Hypothalamus (tissue), 51 donors: ENCODE measurements at regions not wholly inside any gene's neighbourhood (a gene's known extent, or its start where the extent isn't known, plus 50 kb on each side); places are given as distances from the start of the nearest gene placed in this dataset.
"Not testable (repeated sequence)": the region's sequence is repeated elsewhere in the genome, so short reads cannot be mapped to it uniquely, and the experiment has no call there.

Source experiments
- DNase-seq, 51 donors: peaks; one replicate each; lab custom pipeline; 2025; lab: John Stamatoyannopoulos, UW

GRCh38 chr7:11221984-11222383 is 248.3 kb downstream of the PHF14 start:
- DNase-seq = no peak

GRCh38 chr7:11224535-11224934 is 250.9 kb downstream of the PHF14 start:
- no peak for DNase-seq

- DNase-seq = peak in 14 of 51 donors; percentile 1 to 32 (median 10)
Observed at GRCh38 chr7:11228515-11228914, 254.8 kb downstream of the PHF14 start.

GRCh38 chr7:11231190-11231589 is 257.5 kb downstream of the PHF14 start:
- no peak for DNase-seq

GRCh38 chr7:11232462-11232861 is 258.8 kb downstream of the PHF14 start:
- no peak for DNase-seq

GRCh38 chr7:11233871-11234270 is 260.2 kb downstream of the PHF14 start:
- no peak for DNase-seq

- no peak for DNase-seq
Observed at GRCh38 chr7:11235491-11235890, 261.8 kb downstream of the PHF14 start.

GRCh38 chr7:11236680-11237079 is 263.0 kb downstream of the PHF14 start:
- no peak for DNase-seq

- DNase-seq = no peak
Observed at GRCh38 chr7:11237742-11238141, 264.1 kb downstream of the PHF14 start.

GRCh38 chr7:11239316-11239715 is 265.6 kb downstream of the PHF14 start:
- no peak for DNase-seq

- DNase-seq = no peak
Observed at GRCh38 chr7:11243739-11244138, 270.1 kb downstream of the PHF14 start.

- DNase-seq = no peak
Observed at GRCh38 chr7:11244149-11244548, 270.5 kb downstream of the PHF14 start.

- no peak for DNase-seq
Observed at GRCh38 chr7:11247545-11247944, 273.9 kb downstream of the PHF14 start.

GRCh38 chr7:11251436-11251835 is 277.8 kb downstream of the PHF14 start:
- no peak for DNase-seq

- no peak for DNase-seq
Observed at GRCh38 chr7:11252011-11252607, 278.4 kb downstream of the PHF14 start.

- no peak for DNase-seq
Observed at GRCh38 chr7:11252705-11253272, 279.1 kb downstream of the PHF14 start.

GRCh38 chr7:11256501-11256900 is 282.8 kb downstream of the PHF14 start:
- DNase-seq = no peak

- DNase-seq = no peak
Observed at GRCh38 chr7:11261470-11261869, 287.8 kb downstream of the PHF14 start.

GRCh38 chr7:11266101-11266500 is 292.4 kb downstream of the PHF14 start:
- no peak for DNase-seq

- DNase-seq = no peak
Observed at GRCh38 chr7:11272352-11272751, 298.7 kb downstream of the PHF14 start.

GRCh38 chr7:11274074-11274473 is 300.4 kb downstream of the PHF14 start:
- no peak for DNase-seq

- no peak for DNase-seq
Observed at GRCh38 chr7:11281953-11282352, 308.3 kb downstream of the PHF14 start.

- not testable (repeated sequence) for DNase-seq
Observed at GRCh38 chr7:11283584-11283983, 309.9 kb downstream of the PHF14 start.
